ENCODE measurements at regions not wholly inside any gene's neighbourhood (a gene's known extent, or its start where the extent isn't known, plus 50 kb on each side); places are given as distances from the start of the nearest gene placed in this dataset.

- no peak for DNase-seq (ENCODE audit: low spot score)
- TF ChIP-seq EGR1 (IDR thresholded peaks at IDR 0.05; ENCODE audit: low read depth in 2 of 2) (no peak), HNF4G (IDR thresholded peaks at IDR 0.05) (no peak), REST (IDR thresholded peaks at IDR 0.05) (no peak)
Observed at GRCh38 chr1:36730599-36730998, 247.9 kb upstream of the CSF3R start.

GRCh38 chr1:36729716-36730510 is 247.2 kb upstream of the CSF3R start:
- Histone ChIP-seq H3K4me3 (ENCODE audit: low read depth in 1 of 3, low read length in 3 of 3) (no peak overlapping the region), H3K27ac (ENCODE audit: low read depth in 1 of 2, low read length in 2 of 2) (no peak overlapping the region), H3K4me1 (ENCODE audit: control insufficient read depth in 4 of 4, insufficient read depth in 4 of 4, low read length in 3 of 4) (no peaks in the 10 kb centered on the region), H3K27me3 (ENCODE audit: control insufficient read depth in 4 of 4, insufficient read depth in 4 of 4, low read length in 3 of 4) (peaks cover 0 to 4% (median 2%) of the 10 kb centered on the region in 4 donors), H3K36me3 (ENCODE audit: control insufficient read depth in 4 of 4, insufficient read depth in 3 of 4, low read depth in 1 of 4, low read length in 3 of 4) (no peaks in the 10 kb centered on the region), H3K9me3 (ENCODE audit: control insufficient read depth in 4 of 4, low read length in 3 of 4) (peaks cover 0 to 2% (median 0%) of the 10 kb centered on the region in 4 donors), H3K9ac (ENCODE audit: low read depth in 1 of 2, low read length in 2 of 2) (no peak overlapping the region)
- TF ChIP-seq NR2F2 (IDR thresholded peaks at IDR 0.05), result no peak
- TF ChIP-seq, protein P1, sequence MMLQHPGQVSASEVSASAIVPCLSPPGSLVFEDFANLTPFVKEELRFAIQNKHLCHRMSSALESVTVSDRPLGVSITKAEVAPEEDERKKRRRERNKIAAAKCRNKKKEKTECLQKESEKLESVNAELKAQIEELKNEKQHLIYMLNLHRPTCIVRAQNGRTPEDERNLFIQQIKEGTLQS (IDR thresholded peaks at IDR 0.05), result no peak
- no peak for TF ChIP-seq EGR1 (IDR thresholded peaks at IDR 0.05; ENCODE audit: low read depth in 2 of 2)
- no peak for TF ChIP-seq GABPA (IDR thresholded peaks at IDR 0.05 in 1 of 2, conservative IDR thresholded peaks at IDR 0.05 in 1 of 2)
- TF ChIP-seq HNF4A (conservative IDR thresholded peaks at IDR 0.05), result no peak
- no peak for TF ChIP-seq SP1 (IDR thresholded peaks at IDR 0.05)
- TF ChIP-seq TAF1 (conservative IDR thresholded peaks at IDR 0.05), result no peak
- TF ChIP-seq, protein P2, sequence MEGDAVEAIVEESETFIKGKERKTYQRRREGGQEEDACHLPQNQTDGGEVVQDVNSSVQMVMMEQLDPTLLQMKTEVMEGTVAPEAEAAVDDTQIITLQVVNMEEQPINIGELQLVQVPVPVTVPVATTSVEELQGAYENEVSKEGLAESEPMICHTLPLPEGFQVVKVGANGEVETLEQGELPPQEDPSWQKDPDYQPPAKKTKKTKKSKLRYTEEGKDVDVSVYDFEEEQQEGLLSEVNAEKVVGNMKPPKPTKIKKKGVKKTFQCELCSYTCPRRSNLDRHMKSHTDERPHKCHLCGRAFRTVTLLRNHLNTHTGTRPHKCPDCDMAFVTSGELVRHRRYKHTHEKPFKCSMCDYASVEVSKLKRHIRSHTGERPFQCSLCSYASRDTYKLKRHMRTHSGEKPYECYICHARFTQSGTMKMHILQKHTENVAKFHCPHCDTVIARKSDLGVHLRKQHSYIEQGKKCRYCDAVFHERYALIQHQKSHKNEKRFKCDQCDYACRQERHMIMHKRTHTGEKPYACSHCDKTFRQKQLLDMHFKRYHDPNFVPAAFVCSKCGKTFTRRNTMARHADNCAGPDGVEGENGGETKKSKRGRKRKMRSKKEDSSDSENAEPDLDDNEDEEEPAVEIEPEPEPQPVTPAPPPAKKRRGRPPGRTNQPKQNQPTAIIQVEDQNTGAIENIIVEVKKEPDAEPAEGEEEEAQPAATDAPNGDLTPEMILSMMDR (IDR thresholded peaks at IDR 0.05; ENCODE audit: low read depth, low read length, missing input control), result no peak
- no peak for TF ChIP-seq MAX (IDR thresholded peaks at IDR 0.05)
- TF ChIP-seq JUND (IDR thresholded peaks at IDR 0.05), result no peak
- TF ChIP-seq ZBTB33 (IDR thresholded peaks at IDR 0.05), result no peak
- no peak for TF ChIP-seq REST (IDR thresholded peaks at IDR 0.05)
- no peak for TF ChIP-seq RAD21 (IDR thresholded peaks at IDR 0.05)
- no peak for TF ChIP-seq FOXA2 (IDR thresholded peaks at IDR 0.05)
- WGBS, result 74% methylated on average over 12 of the region's 12 CpGs
- no peak for DNase-seq (ENCODE audit: low spot score)

More at GRCh38 chr1:36730599-36730998, 247.9 kb upstream of the CSF3R start:
- Histone ChIP-seq H3K27me3 (ENCODE audit: control insufficient read depth in 4 of 4, insufficient read depth in 4 of 4, low read length in 3 of 4) (peaks cover 0 to 8% (median 2%) of the 10 kb centered on the region in 4 donors), H3K36me3 (ENCODE audit: control insufficient read depth in 4 of 4, insufficient read depth in 3 of 4, low read depth in 1 of 4, low read length in 3 of 4) (no peaks in the 10 kb centered on the region), H3K9me3 (ENCODE audit: control insufficient read depth in 4 of 4, low read length in 3 of 4) (peaks cover 0 to 2% (median 0%) of the 10 kb centered on the region in 4 donors), H3K27ac (ENCODE audit: low read depth in 1 of 2, low read length in 2 of 2) (no peak overlapping the region), H3K9ac (ENCODE audit: low read depth in 1 of 2, low read length in 2 of 2) (no peak overlapping the region), H3K4me3 (ENCODE audit: low read depth in 1 of 3, low read length in 3 of 3) (no peak overlapping the region), H3K4me1 (ENCODE audit: control insufficient read depth in 4 of 4, insufficient read depth in 4 of 4, low read length in 3 of 4) (no peaks in the 10 kb centered on the region)
- WGBS, result 78% methylated on average over 2 of the region's 2 CpGs

Data from liver (tissue), 8 donors.